ENCODE measurements at regions not wholly inside any gene's neighbourhood (a gene's known extent, or its start where the extent isn't known, plus 50 kb on each side); places are given as distances from the start of the nearest gene placed in this dataset.

DNA sequence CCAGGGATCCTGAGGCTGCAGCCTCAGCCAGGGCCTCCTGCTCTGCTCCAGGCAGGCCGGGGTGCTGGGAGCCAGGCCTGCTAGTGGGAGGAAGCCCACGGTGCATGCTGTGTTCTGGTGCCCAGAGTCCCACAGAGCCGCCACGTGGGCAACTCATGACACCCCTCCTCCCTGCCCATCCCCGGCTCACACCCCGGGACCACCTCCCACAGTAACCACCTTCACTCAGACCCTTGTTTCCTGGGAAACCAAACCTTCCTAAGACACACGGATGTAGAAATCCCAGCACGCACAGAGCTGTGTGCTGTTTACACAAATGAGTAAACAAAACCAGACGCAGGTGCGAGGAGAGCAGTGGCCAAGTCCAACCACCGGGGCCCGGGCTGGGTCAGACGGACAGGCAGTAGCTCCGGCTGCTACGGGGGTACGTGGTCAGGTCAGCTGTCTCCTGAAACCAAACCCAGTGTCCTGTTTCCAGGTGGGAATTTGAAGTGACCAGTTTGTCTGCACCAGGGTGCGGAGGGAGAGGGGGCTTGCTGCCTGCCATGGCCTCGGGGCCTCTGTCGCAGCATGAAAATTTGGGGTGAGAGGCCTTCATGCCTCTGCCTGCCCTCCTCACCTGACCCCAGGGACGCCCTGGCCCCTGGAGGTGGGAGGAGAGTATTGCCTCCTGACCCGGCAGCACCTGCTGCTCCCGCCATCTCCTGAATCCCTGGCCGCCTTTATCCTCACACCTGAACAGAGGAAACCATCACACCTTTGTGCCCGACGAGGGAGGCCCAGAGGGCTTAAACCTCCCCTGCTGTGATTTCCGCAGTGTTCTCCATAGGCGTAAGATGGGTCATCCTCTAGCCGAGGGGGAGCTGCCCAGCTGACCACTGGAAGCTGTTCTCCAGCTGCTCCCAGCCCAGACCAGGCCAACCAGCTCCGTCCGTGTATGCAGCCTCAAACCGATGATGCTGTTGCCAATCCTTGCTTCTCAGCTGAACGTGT is 52.0 kb upstream of the SMOC2 start:
- no peak for DNase-seq (ENCODE audit: low spot score in 2 of 2)
- H3K36me3 ChIP-seq: no peaks in the 10 kb centered on the region
- peaks cover 9% of the 10 kb centered on the region for H3K27me3 ChIP-seq
- H3K4me1 ChIP-seq: peaks cover 16% of the 10 kb centered on the region
- H3K4me3 ChIP-seq: no peak overlapping the region
- 87% methylated on average over 32 of the region's 32 CpGs for WGBS
- H3K27ac ChIP-seq: no peak overlapping the region
- H3K9me3 ChIP-seq: no peaks in the 10 kb centered on the region
- no peak for TF ChIP-seq POLR2A (IDR thresholded peaks at IDR 0.05)
- TF ChIP-seq, protein P1, sequence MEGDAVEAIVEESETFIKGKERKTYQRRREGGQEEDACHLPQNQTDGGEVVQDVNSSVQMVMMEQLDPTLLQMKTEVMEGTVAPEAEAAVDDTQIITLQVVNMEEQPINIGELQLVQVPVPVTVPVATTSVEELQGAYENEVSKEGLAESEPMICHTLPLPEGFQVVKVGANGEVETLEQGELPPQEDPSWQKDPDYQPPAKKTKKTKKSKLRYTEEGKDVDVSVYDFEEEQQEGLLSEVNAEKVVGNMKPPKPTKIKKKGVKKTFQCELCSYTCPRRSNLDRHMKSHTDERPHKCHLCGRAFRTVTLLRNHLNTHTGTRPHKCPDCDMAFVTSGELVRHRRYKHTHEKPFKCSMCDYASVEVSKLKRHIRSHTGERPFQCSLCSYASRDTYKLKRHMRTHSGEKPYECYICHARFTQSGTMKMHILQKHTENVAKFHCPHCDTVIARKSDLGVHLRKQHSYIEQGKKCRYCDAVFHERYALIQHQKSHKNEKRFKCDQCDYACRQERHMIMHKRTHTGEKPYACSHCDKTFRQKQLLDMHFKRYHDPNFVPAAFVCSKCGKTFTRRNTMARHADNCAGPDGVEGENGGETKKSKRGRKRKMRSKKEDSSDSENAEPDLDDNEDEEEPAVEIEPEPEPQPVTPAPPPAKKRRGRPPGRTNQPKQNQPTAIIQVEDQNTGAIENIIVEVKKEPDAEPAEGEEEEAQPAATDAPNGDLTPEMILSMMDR (IDR thresholded peaks at IDR 0.05): no peak
- no peak for TF ChIP-seq POLR2AphosphoS5 (IDR thresholded peaks at IDR 0.05)
- no peak for TF ChIP-seq EP300 (IDR thresholded peaks at IDR 0.05)

DNA sequence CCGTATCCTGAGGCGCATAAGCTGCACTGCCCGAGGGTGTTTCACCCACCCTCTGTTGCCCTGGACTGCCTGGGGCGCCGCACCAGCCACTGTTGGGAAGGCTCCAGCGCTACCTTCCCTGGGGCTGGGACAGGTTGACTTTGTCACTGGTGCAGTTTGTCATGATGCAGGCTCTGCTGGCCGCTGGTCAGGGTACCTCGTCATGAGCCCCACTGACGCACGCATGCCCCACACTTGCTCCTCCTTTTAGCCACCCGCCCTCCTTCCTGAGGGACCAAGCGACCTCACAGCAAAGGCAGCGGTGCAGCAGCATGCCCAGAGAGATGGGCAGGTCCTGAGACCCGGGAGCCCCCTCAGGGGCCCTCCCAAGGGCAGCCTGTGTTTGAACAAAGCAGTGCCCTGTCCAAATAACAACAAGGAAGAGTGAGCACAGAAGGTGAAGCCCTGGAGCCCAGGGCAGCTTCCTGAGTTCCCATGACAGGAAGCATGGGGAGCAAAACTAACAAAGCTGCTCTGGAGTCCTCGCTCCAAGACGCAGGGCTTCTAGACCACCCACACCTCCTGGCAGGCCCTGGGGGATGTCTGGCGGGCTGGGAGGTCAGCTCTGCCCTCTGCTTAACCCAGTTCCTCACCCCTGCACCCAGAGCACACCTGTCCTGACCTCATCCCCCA is 50.1 kb upstream of the SMOC2 start:
- Histone ChIP-seq H3K4me1 (no peaks in the 10 kb centered on the region), H3K27me3 (peaks cover 9% of the 10 kb centered on the region), H3K36me3 (no peaks in the 10 kb centered on the region), H3K27ac (no peak overlapping the region), H3K9me3 (no peaks in the 10 kb centered on the region), H3K4me3 (no peak overlapping the region)
- TF ChIP-seq, protein P1 (IDR thresholded peaks at IDR 0.05): no peak
- TF ChIP-seq EP300 (IDR thresholded peaks at IDR 0.05): no peak
- no peak for TF ChIP-seq POLR2AphosphoS5 (IDR thresholded peaks at IDR 0.05)
- 67% methylated on average over 16 of the region's 17 CpGs for WGBS
- no peak for DNase-seq (ENCODE audit: low spot score in 2 of 2)
